Pancreas (tissue), 10 donors: ENCODE measurements at regions not wholly inside any gene's neighbourhood (a gene's known extent, or its start where the extent isn't known, plus 50 kb on each side); places are given as distances from the start of the nearest gene placed in this dataset.

Experiments
- ATAC-seq, 4 donors: fragments of 200-7000 bp; cut with Tn5 transposase; one replicate each; pipeline versions ENCODE4 v1.8.0 to v1.9.1; 2020; ENCODE audit warnings: mild to moderate bottlenecking in 4 of 4, moderate library complexity in 4 of 4
- DNase-seq, 6 donors: peaks; one replicate each; pipeline ENCODE4 v3.0.0-alpha.2; 2020
- FAIRE-seq: peaks from 2 replicates; lab custom pipeline; 2012; peaks lifted over from hg19 to GRCh38; lab: Jason Lieb, UNC
- H3K27ac ChIP-seq, 4 donors: fragments of 200-600 bp; sonication (generic); 1 replicate in 3 of 4; 2 replicates in 1 of 4; pipeline versions ENCODE4 v1.5.0 to v1.8.0; 2020
- H3K27me3 ChIP-seq, 4 donors: fragments of 200-600 bp; one replicate each; pipeline ENCODE4 v1.8.0; 2021
- H3K36me3 ChIP-seq, 3 donors: fragments of 200-600 bp; sonication (generic) in 1 of 3; one replicate each; pipeline versions ENCODE4 v1.5.0 to v1.8.0; 2020 to 2021
- H3K4me1 ChIP-seq, 3 donors: fragments of 200-600 bp; one replicate each; pipeline ENCODE4 v1.8.0; 2021
- H3K4me3 ChIP-seq, 4 donors: fragments of 200-600 bp; sonication (generic) in 2 of 4; one replicate each; pipeline versions ENCODE4 v1.5.0 to v1.8.0; 2020 to 2021
- H3K9me3 ChIP-seq, 4 donors: fragments of 200-600 bp; one replicate each; pipeline ENCODE4 v1.8.0; 2021
- WGBS, 2 donors: extraction: QIAGEN DNeasy Blood & Tissue Kit; methylation state at CpG; one replicate each; pipeline ENCODE4 v1.1.7; 2013; 5-methylcytosine and 5-hydroxymethylcytosine counted together
- intact Hi-C, 3 donors: fragments of 100-400 bp; cut with DNase I; formaldehyde crosslinking; loops; one replicate each; pipeline versions ENCODE4 v1.11.1 to v1.14.2; 2022
- TF ChIP-seq, protein P1 (sequence below), 4 donors: fragments of 200-600 bp; sonication (generic) in 3 of 4; IDR thresholded peaks; one replicate each; pipeline versions ENCODE4 v1.5.0 to v1.8.0; 2021; ENCODE audit warnings: antibody characterized with exemption in 4 of 4
- donor health status: healthy with polysubstance abuse.
- donor health status: DM: no; HTN: no; CAD: no; lungs with moderate emphysema.
- donor health status: DM: no; HTN: no; CAD: no.
- donor health status: control.
- donor health status: control.
- donor health status: Bipolar disorder and iron deficiency.
- donor health status: DM: yes; HTN: yes; CAD: no.
- donor health status: DM: no; HTN: no; CAD: no.
- donor health status: DM: no; HTN: no; CAD: no.
- donor health status: DM: yes; HTN: yes; CAD: no.

DNA sequence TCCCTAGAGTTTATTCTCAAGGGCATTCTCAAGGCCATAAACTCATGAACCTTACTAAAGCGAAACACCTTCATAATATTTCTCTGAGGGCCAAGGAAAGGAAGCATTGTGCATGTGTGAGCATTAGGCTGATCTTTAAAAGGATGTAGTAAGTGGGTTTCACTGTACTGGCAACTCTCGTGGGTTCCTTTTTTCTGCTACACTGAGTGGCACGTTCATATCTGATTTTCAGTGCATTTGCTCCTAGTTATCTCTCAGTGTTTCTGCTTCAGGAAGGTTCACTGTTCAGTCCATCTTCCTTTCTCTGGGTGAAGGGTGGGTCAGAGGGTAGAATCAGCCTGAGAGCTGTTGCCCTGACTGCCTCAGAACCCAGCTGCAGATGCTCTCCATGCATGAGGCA, 192.8 kb upstream of the ADGRL2 start:
- DNase-seq (no peak), ATAC-seq (no peak), FAIRE-seq (no peak)
- Histone ChIP-seq H3K36me3 (no peaks in the 10 kb centered on the region), H3K9me3 (no peaks in the 10 kb centered on the region), H3K27me3 (no peaks in the 10 kb centered on the region), H3K4me3 (no peak overlapping the region), H3K27ac (no peak overlapping the region), H3K4me1 (no peaks in the 10 kb centered on the region)
- WGBS, 2 donors = 74 to 80% methylated on average over 3 of the region's 3 CpGs
- intact Hi-C loops = no loop called here
- TF ChIP-seq, protein P1, sequence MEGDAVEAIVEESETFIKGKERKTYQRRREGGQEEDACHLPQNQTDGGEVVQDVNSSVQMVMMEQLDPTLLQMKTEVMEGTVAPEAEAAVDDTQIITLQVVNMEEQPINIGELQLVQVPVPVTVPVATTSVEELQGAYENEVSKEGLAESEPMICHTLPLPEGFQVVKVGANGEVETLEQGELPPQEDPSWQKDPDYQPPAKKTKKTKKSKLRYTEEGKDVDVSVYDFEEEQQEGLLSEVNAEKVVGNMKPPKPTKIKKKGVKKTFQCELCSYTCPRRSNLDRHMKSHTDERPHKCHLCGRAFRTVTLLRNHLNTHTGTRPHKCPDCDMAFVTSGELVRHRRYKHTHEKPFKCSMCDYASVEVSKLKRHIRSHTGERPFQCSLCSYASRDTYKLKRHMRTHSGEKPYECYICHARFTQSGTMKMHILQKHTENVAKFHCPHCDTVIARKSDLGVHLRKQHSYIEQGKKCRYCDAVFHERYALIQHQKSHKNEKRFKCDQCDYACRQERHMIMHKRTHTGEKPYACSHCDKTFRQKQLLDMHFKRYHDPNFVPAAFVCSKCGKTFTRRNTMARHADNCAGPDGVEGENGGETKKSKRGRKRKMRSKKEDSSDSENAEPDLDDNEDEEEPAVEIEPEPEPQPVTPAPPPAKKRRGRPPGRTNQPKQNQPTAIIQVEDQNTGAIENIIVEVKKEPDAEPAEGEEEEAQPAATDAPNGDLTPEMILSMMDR (IDR thresholded peaks at IDR 0.05) = no peak

- no peak for FAIRE-seq
Measured at GRCh38 chr1:81607086-81607485, 193.6 kb upstream of the ADGRL2 start.

GRCh38 chr1:81606656-81607055, 194.1 kb upstream of the ADGRL2 start:
- no peak for ATAC-seq
- WGBS, 2 donors = 69 to 81% methylated on average over 5 of the region's 5 CpGs
- H3K9me3 ChIP-seq = no peaks in the 10 kb centered on the region
- DNase-seq = no peak
- intact Hi-C loops = no loop called here
- H3K4me1 ChIP-seq = no peaks in the 10 kb centered on the region
- no peak for FAIRE-seq
- H3K27me3 ChIP-seq = no peaks in the 10 kb centered on the region
- H3K36me3 ChIP-seq = no peaks in the 10 kb centered on the region
- TF ChIP-seq, protein P1 (IDR thresholded peaks at IDR 0.05) = no peak
- no peak overlapping the region for H3K4me3 ChIP-seq
- no peak overlapping the region for H3K27ac ChIP-seq

More at GRCh38 chr1:81607086-81607485, 193.6 kb upstream of the ADGRL2 start:
- Histone ChIP-seq H3K9me3 (no peaks in the 10 kb centered on the region), H3K27ac (no peak overlapping the region), H3K4me3 (no peak overlapping the region), H3K27me3 (no peaks in the 10 kb centered on the region), H3K36me3 (no peaks in the 10 kb centered on the region), H3K4me1 (no peaks in the 10 kb centered on the region)
- 53 to 60% methylated on average over 3 of the region's 3 CpGs for WGBS, 2 donors
- intact Hi-C loops = no loop called here
- DNase-seq = no peak
- TF ChIP-seq, protein P1 (IDR thresholded peaks at IDR 0.05) = no peak
- ATAC-seq = no peak

DNA sequence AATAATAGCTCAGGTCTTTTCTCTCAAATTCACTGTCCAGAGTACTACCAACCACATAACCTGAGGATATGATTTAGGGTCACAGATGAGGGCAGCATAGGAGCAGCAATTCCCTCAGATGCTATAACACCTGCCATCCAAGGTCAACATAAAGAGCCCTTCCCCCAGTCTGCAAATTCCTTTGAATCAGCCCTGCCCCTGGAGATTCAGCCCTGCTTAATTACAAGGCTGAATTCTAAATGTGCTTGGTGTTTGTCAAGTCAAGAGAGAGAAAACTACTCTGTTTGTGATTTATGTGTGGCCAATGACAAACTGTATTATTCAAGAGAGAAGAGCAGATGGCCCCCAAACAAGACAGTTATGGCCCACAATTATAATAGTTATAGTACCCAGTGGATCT, 195.7 kb upstream of the ADGRL2 start:
- no peak overlapping the region for H3K4me3 ChIP-seq
- no peaks in the 10 kb centered on the region for H3K4me1 ChIP-seq
- ATAC-seq (no peak), DNase-seq (no peak), FAIRE-seq (no peak)
- H3K27me3 ChIP-seq = no peaks in the 10 kb centered on the region
- intact Hi-C loops = no loop called here
- no peak overlapping the region for H3K27ac ChIP-seq
- TF ChIP-seq, protein P1 (IDR thresholded peaks at IDR 0.05) = no peak
- no peaks in the 10 kb centered on the region for H3K9me3 ChIP-seq
- no peaks in the 10 kb centered on the region for H3K36me3 ChIP-seq

DNA sequence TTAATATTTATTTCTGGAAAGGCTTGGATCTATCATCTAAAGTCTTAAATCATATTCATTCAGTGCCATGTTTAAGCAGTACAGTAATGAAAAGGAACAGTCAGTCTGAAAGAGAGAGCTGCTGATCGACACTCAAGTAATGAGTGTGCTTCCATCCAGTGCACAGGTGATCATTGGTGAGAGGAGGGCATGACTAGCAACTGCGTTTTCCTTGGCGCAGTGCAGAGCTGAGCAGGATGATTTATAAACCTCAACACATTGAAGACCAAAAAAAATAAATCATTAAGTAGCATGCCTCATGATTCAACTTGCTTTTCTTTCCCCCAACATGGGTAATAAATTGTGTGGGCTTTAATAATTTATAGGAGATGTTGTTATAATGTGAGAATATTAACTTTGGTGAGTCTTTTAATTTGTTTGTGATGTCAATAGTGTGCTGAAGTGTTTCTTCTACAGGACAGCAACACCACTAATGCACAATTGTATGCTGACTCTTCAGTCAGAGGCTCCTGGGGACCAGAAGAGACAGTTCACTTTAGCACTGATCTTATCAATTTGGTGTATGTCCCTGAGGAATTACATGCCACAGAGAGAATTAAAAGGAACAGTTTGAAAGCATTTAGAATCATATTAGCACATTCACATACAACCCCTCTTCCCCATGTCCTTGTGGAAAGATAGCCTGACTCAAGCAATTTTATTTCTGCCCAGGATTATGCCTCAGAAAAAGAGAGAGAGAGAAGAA, 199.7 kb upstream of the ADGRL2 start:
- no peaks in the 10 kb centered on the region for H3K4me1 ChIP-seq
- TF ChIP-seq, protein P1 (IDR thresholded peaks at IDR 0.05) = no peak
- no peak for ATAC-seq
- intact Hi-C loops = no loop called here
- H3K36me3 ChIP-seq = no peaks in the 10 kb centered on the region
- DNase-seq = no peak
- H3K27ac ChIP-seq = no peak overlapping the region
- H3K4me3 ChIP-seq = no peak overlapping the region
- no peaks in the 10 kb centered on the region for H3K27me3 ChIP-seq
- 48 to 53% methylated on average over 3 of the region's 3 CpGs for WGBS, 2 donors
- FAIRE-seq = no peak
- no peaks in the 10 kb centered on the region for H3K9me3 ChIP-seq
